ENCODE measurements at regions not wholly inside any gene's neighbourhood (a gene's known extent, or its start where the extent isn't known, plus 50 kb on each side); places are given as distances from the start of the nearest gene placed in this dataset.

GRCh38 chr7:68394131-68394530 lies 1204.1 kb upstream of the AUTS2 start:
- TF ChIP-seq CTCF (IDR thresholded peaks at IDR 0.05) (no peak), POLR2A (IDR thresholded peaks at IDR 0.05) (no peak), POLR2AphosphoS5 (IDR thresholded peaks at IDR 0.05) (no peak)
